AG04450 (cell line): ENCODE measurements at regions not wholly inside any gene's neighbourhood (a gene's known extent, or its start where the extent isn't known, plus 50 kb on each side); places are given as distances from the start of the nearest gene placed in this dataset.
"Not testable (repeated sequence)": the region's sequence is repeated elsewhere in the genome, so short reads cannot be mapped to it uniquely, and the experiment has no call there.

Experiments used
- CTCF ChIA-PET: fragments of 300-600, 350-600 bp; formaldehyde crosslinking; extraction: SDS; loops from one replicate; lab custom pipeline; 2022; ENCODE audit warnings: antibody characterized with exemption, inconsistent platforms; lab: Charles Lee
- POLR2A ChIA-PET: fragments of 350-600 bp; formaldehyde crosslinking; extraction: SDS; loops from one replicate; lab custom pipeline; 2021; ENCODE audit warnings: antibody characterized with exemption, inconsistent platforms; lab: Yijun Ruan, JAX
- DNase-seq: peaks from one replicate; pipeline ENCODE4 v3.0.0-alpha.2; 2011; ENCODE audit warnings: low read depth, low spot score
- H3K27ac ChIP-seq: one replicate; pipeline ENCODE4 v1.5.1; 2012; ENCODE audit warnings: low read depth, low read length, control low read depth
- H3K27me3 ChIP-seq: one replicate; pipeline ENCODE4 v1.6.0; 2012; ENCODE audit warnings: low read length; ENCODE audit not compliant: control insufficient read depth, insufficient read depth
- H3K4me3 ChIP-seq: 2 replicates; pipeline ENCODE4 v1.5.1; 2011; ENCODE audit warnings: mild to moderate bottlenecking, low read depth, low read length, control low read depth
- H3K9me3 ChIP-seq: 2 replicates; pipeline ENCODE4 v1.5.1; 2012; ENCODE audit warnings: low read length; ENCODE audit not compliant: control insufficient read depth, insufficient read depth
- TF ChIP-seq, protein P1 (sequence below): IDR thresholded peaks from 2 replicates; pipeline ENCODE4 v1.5.1; 2011; ENCODE audit warnings: low read depth, low read length, control low read depth, inconsistent platforms

DNA sequence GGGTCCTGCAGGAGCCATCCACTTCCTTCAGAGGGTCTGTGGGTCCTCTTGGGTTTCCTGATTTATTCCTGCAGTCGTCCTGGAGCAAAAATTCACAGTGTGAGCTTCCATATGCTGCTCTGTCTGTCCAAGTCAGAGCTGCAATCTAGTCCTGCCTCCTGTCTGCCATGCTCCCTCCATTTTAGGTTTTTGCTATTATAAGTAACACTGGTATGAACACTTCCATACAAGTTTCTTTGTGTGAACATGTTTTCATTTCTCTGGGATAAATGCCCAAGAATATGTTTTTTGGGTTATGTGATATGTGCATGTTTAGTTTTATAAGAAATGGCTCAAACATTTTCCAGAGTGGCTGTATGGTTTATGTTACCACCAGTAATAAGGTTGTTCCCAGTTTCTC is 188.1 kb downstream of the ACTR3B start:
- ChIA-PET POLR2A (no interaction called here), CTCF (no interaction called here)
- H3K27ac ChIP-seq = no peak overlapping the region
- no peak overlapping the region for H3K4me3 ChIP-seq
- no peaks in the 10 kb centered on the region for H3K27me3 ChIP-seq
- no peak for DNase-seq
- peaks cover 17% of the 10 kb centered on the region for H3K9me3 ChIP-seq
- TF ChIP-seq, protein P1, sequence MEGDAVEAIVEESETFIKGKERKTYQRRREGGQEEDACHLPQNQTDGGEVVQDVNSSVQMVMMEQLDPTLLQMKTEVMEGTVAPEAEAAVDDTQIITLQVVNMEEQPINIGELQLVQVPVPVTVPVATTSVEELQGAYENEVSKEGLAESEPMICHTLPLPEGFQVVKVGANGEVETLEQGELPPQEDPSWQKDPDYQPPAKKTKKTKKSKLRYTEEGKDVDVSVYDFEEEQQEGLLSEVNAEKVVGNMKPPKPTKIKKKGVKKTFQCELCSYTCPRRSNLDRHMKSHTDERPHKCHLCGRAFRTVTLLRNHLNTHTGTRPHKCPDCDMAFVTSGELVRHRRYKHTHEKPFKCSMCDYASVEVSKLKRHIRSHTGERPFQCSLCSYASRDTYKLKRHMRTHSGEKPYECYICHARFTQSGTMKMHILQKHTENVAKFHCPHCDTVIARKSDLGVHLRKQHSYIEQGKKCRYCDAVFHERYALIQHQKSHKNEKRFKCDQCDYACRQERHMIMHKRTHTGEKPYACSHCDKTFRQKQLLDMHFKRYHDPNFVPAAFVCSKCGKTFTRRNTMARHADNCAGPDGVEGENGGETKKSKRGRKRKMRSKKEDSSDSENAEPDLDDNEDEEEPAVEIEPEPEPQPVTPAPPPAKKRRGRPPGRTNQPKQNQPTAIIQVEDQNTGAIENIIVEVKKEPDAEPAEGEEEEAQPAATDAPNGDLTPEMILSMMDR = no peak

GRCh38 chr7:152949253-152949652 is 189.7 kb downstream of the ACTR3B start:
- Histone ChIP-seq H3K9me3 (peaks cover 17% of the 10 kb centered on the region), H3K4me3 (no peak overlapping the region), H3K27ac (no peak overlapping the region), H3K27me3 (no peaks in the 10 kb centered on the region)
- POLR2A ChIA-PET = no interaction called here
- no peak for DNase-seq
- CTCF ChIA-PET = no interaction called here
- TF ChIP-seq, protein P1 = no peak

DNA sequence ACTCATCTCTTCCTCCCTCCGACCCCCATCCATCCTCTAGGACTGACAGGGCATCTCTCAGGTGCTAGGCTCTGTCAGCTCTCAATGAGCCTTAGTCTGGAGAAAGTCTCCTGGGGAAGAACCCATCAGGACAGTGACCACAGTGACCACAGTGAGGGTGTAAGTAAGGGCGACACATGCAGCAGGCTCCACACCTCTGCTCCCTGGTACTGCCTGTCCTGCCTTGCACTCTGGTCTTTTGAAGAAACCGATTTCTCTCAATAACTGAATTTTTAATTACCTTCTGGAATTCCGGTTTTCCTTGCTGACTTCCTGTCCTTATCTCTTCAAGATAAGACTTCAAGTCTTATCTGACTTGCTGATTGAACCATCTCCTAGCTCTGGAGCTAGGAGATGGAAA is 190.2 kb downstream of the ACTR3B start:
- H3K27me3 ChIP-seq = no peaks in the 10 kb centered on the region
- H3K27ac ChIP-seq = no peak overlapping the region
- TF ChIP-seq, protein P1 = no peak
- no peak for DNase-seq
- H3K9me3 ChIP-seq = peaks cover 21% of the 10 kb centered on the region
- ChIA-PET CTCF (no interaction called here), POLR2A (no interaction called here)
- no peak overlapping the region for H3K4me3 ChIP-seq

DNA sequence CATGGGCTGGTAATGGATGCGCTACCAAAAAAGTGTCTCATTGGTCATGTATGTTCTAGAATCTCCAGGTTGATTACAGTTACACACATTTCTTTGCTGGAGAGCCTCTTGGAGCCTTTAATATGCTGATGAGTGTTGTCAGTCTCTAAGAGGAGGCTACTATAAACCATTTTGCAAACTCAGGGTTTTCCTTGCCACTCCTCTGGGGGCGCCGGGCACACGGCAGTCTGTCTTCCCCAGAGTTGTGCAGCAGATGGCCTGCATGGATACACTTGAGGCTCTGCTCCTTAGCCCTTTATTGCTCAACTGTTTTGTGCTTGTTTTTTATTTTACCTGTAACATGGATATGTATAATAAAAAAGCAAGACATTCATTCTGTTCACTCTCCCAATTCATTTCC is 196.5 kb downstream of the ACTR3B start:
- TF ChIP-seq, protein P1 = no peak
- no peak for DNase-seq
- Histone ChIP-seq H3K9me3 (peaks cover 29% of the 10 kb centered on the region), H3K4me3 (no peak overlapping the region), H3K27me3 (no peaks in the 10 kb centered on the region), H3K27ac (no peak overlapping the region)
- CTCF ChIA-PET = no interaction called here
- POLR2A ChIA-PET = no interaction called here

- ChIA-PET POLR2A (no interaction called here), CTCF (no interaction called here)
- H3K27me3 ChIP-seq = no peaks in the 10 kb centered on the region
- H3K27ac ChIP-seq = no peak overlapping the region
- no peak overlapping the region for H3K4me3 ChIP-seq
- TF ChIP-seq, protein P1 = no peak
- DNase-seq = no peak
- peaks cover 27% of the 10 kb centered on the region for H3K9me3 ChIP-seq
Observed at GRCh38 chr7:152959610-152960009, 200.1 kb downstream of the ACTR3B start.

- POLR2A ChIA-PET = not testable (repeated sequence)
Observed at GRCh38 chr7:152961796-152962195, 202.2 kb downstream of the ACTR3B start.

More at GRCh38 chr7:152961796-152962195, 202.2 kb downstream of the ACTR3B start:
- DNase-seq, H3K27me3 ChIP-seq, H3K27ac ChIP-seq, H3K4me3 ChIP-seq, CTCF ChIA-PET: not testable (repeated sequence)
- H3K9me3 ChIP-seq = peaks cover 21% of the 10 kb centered on the region
